GM12878 (cell line): ENCODE measurements at regions not wholly inside any gene's neighbourhood (a gene's known extent, or its start where the extent isn't known, plus 50 kb on each side); places are given as distances from the start of the nearest gene placed in this dataset.

ENCODE experiments used
- ATAC-seq: fragments of 200-7000 bp; cut with Tn5 transposase; 3 replicates; pipeline ENCODE4 v1.9.1; 2020; ENCODE audit warnings: mild to moderate bottlenecking, moderate library complexity
- BruUV-seq: library from RNA; stranded (reverse); fragments of 400-500 nt; replicated peaks from 2 replicates; lab custom pipeline; 2021; lab: Mats Ljungman, UMichigan
- CTCF ChIA-PET: fragments of 300-600 bp; sonication (Branson Sonifier 250); formaldehyde crosslinking; extraction: SDS; loops from one replicate; lab custom pipeline; 2021; ENCODE audit warnings: inconsistent platforms; lab: Yijun Ruan, JAX
- POLR2A ChIA-PET: fragments of 350-600 bp; formaldehyde crosslinking; extraction: SDS; loops from one replicate; lab custom pipeline; 2021; ENCODE audit warnings: inconsistent platforms; lab: Charles Lee
- RAD21 ChIA-PET: fragments of 300-600 bp; sonication (Branson Sonifier 250); formaldehyde crosslinking; loops from one replicate; lab custom pipeline; 2023; ENCODE audit warnings: antibody characterized with exemption; ENCODE audit not compliant: unreplicated experiment; lab: Charles Lee
- SMC1A ChIA-PET: fragments of 300-600 bp; sonication (Branson Sonifier 250); formaldehyde crosslinking; loops from one replicate; lab custom pipeline; 2023; ENCODE audit not compliant: unreplicated experiment, uncharacterized antibody; lab: Charles Lee
- DNase-seq: peaks from one replicate; pipeline ENCODE4 v3.0.0-alpha.2; 2011; ENCODE audit warnings: low read depth, low spot score
- FAIRE-seq: peaks from 3 replicates; lab custom pipeline; 2011; peaks lifted over from hg19 to GRCh38; lab: Jason Lieb, UNC
- H2AFZ ChIP-seq: 2 replicates; pipeline ENCODE4 v1.6.0; 2011; ENCODE audit warnings: low read depth, low read length, control low read depth; ENCODE audit not compliant: control insufficient read depth
- H3K27ac ChIP-seq: 2 replicates; pipeline ENCODE4 v1.5.1; 2011; ENCODE audit warnings: control low read depth; ENCODE audit not compliant: control insufficient read depth, insufficient read depth
- H3K27me3 ChIP-seq, 2 experiments: replicated peaks in 1 of 2; 2 replicates each; pipeline versions ENCODE4 v1.6.0 to v1.6.1; 2011; ENCODE audit warnings: low read length in 1 of 2; ENCODE audit not compliant: control insufficient read depth in 2 of 2, insufficient read depth in 2 of 2
- H3K36me3 ChIP-seq, 2 experiments: 2 replicates each; pipeline ENCODE4 v1.5.1; 2011; ENCODE audit warnings: low read length in 1 of 2; ENCODE audit not compliant: control insufficient read depth in 2 of 2, insufficient read depth in 2 of 2
- H3K4me1 ChIP-seq: 2 replicates; pipeline ENCODE4 v1.6.1; 2011; ENCODE audit warnings: mild to moderate bottlenecking, low read length, moderate library complexity, mixed read lengths; ENCODE audit not compliant: control insufficient read depth, insufficient read depth
- H3K4me2 ChIP-seq: 2 replicates; pipeline ENCODE4 v1.6.0; 2011; ENCODE audit warnings: control low read depth; ENCODE audit not compliant: control insufficient read depth, insufficient read depth
- H3K4me3 ChIP-seq: fragments of 200-600 bp; sonication (generic); 2 replicates; pipeline ENCODE4 v1.5.1; 2016
- H3K79me2 ChIP-seq: 2 replicates; pipeline ENCODE4 v1.6.0; 2011; ENCODE audit warnings: low read length; ENCODE audit not compliant: control insufficient read depth, insufficient read depth
- H3K9ac ChIP-seq: 2 replicates; pipeline ENCODE4 v1.8.0; 2011; ENCODE audit warnings: low read length, control low read depth, mixed read lengths; ENCODE audit not compliant: control insufficient read depth, insufficient read depth
- H3K9me3 ChIP-seq: replicated peaks from 3 replicates; pipeline ENCODE4 v1.5.1; 2011; ENCODE audit warnings: mild to moderate bottlenecking, low read length; ENCODE audit not compliant: control insufficient read depth, insufficient read depth
- H4K20me1 ChIP-seq: 2 replicates; pipeline ENCODE4 v1.6.0; 2011; ENCODE audit not compliant: control insufficient read depth, insufficient read depth
- ASH2L ChIP-seq: fragments of 300-600, 200-600 bp; sonication (generic); IDR thresholded peaks from 2 replicates; pipeline ENCODE4 v1.6.1; 2017; ENCODE audit warnings: low read depth, mild to moderate bottlenecking, borderline replicate concordance
- CUX1 ChIP-seq: IDR thresholded peaks from 2 replicates; pipeline ENCODE4 v1.6.1; 2012; ENCODE audit warnings: improper control_type of control experiment, low read depth, low read length; ENCODE audit not compliant: insufficient replicate concordance
- POLR2A ChIP-seq: IDR thresholded peaks from 2 replicates; pipeline ENCODE4 v1.6.1; 2011; ENCODE audit warnings: low read depth, mild to moderate bottlenecking, low read length
- POLR2AphosphoS5 ChIP-seq: IDR thresholded peaks from 2 replicates; pipeline ENCODE4 v1.6.1; 2011; ENCODE audit warnings: mild to moderate bottlenecking, low read length, inconsistent platforms
- TAF1 ChIP-seq: IDR thresholded peaks from 2 replicates; pipeline ENCODE4 v1.6.1; 2011; ENCODE audit warnings: mild to moderate bottlenecking, low read depth, low read length, borderline replicate concordance
- YY1 ChIP-seq: IDR thresholded peaks from 2 replicates; pipeline ENCODE4 v1.6.1; 2011; ENCODE audit warnings: low read depth, mild to moderate bottlenecking, low read length
- WGBS: methylation state at CpG from one replicate; pipeline ENCODE4 v1.1.6; 2016; ENCODE audit warnings: low lambda C conversion rate; ENCODE audit not compliant: insufficient replicate concordance, insufficient coverage; ENCODE audit errors: missing lambda C conversion rate; 5-methylcytosine and 5-hydroxymethylcytosine counted together
- in situ Hi-C: fragments of 300-500 bp; cut with MboI; formaldehyde crosslinking; loops from 9 replicates; pipeline ENCODE4 v1.14.3; 2018; ENCODE audit warnings: mixed read lengths
- intact Hi-C: fragments of 100-400 bp; cut with micrococcal nuclease; formaldehyde crosslinking; loops from one replicate; pipeline ENCODE4 v1.14.2; 2022; ENCODE audit not compliant: unreplicated experiment
- TF ChIP-seq, protein P1 (sequence below): fragments of 450-650 bp; formaldehyde crosslinking; IDR thresholded peaks from 2 replicates; pipeline ENCODE4 v1.4.0; 2020; ENCODE audit warnings: mild to moderate bottlenecking, moderate library complexity

- POLR2A ChIA-PET = no interaction called here
- no peak for ATAC-seq
- no TSS peak for BruUV-seq
- Histone ChIP-seq H3K27me3 (no peaks in the 10 kb centered on the region), H3K79me2 (no peaks in the 10 kb centered on the region), H3K4me1 (no peaks in the 10 kb centered on the region), H2AFZ (no peak overlapping the region)
- no peak for DNase-seq
- RAD21 ChIA-PET = no interaction called here
- in situ Hi-C loops = no loop called here
- SMC1A ChIA-PET = no interaction called here
- WGBS = 31% methylated on average over 5 of the region's 5 CpGs
- TF ChIP-seq POLR2AphosphoS5 (no peak), TAF1 (no peak), POLR2A (no peak), CUX1 (no peak), ASH2L (no peak), YY1 (no peak)
- TF ChIP-seq, protein P1, sequence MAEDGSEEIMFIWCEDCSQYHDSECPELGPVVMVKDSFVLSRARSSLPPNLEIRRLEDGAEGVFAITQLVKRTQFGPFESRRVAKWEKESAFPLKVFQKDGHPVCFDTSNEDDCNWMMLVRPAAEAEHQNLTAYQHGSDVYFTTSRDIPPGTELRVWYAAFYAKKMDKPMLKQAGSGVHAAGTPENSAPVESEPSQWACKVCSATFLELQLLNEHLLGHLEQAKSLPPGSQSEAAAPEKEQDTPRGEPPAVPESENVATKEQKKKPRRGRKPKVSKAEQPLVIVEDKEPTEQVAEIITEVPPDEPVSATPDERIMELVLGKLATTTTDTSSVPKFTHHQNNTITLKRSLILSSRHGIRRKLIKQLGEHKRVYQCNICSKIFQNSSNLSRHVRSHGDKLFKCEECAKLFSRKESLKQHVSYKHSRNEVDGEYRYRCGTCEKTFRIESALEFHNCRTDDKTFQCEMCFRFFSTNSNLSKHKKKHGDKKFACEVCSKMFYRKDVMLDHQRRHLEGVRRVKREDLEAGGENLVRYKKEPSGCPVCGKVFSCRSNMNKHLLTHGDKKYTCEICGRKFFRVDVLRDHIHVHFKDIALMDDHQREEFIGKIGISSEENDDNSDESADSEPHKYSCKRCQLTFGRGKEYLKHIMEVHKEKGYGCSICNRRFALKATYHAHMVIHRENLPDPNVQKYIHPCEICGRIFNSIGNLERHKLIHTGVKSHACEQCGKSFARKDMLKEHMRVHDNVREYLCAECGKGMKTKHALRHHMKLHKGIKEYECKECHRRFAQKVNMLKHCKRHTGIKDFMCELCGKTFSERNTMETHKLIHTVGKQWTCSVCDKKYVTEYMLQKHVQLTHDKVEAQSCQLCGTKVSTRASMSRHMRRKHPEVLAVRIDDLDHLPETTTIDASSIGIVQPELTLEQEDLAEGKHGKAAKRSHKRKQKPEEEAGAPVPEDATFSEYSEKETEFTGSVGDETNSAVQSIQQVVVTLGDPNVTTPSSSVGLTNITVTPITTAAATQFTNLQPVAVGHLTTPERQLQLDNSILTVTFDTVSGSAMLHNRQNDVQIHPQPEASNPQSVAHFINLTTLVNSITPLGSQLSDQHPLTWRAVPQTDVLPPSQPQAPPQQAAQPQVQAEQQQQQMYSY (CRISPR knock-in tag) = no peak
- TF ChIP-seq, all 136 proteins: peak for 0
- CTCF ChIA-PET = no interaction called here
- Histone ChIP-seq H3K27ac (no peak overlapping the region), H3K4me3 (no peak overlapping the region), H3K9ac (no peak overlapping the region), H3K9me3 (no peaks in the 10 kb centered on the region; the same call in 2 of the 3 replicates), H4K20me1 (no peaks in the 10 kb centered on the region), H3K4me2 (no peak overlapping the region), H3K36me3 (no peaks in the 10 kb centered on the region)
- intact Hi-C loops = no loop called here
- no peak for FAIRE-seq
Observed at GRCh38 chr3:13703071-13703470, 154.1 kb downstream of the FBLN2 start.
